HL-60 (cell line): ENCODE measurements at regions not wholly inside any gene's neighbourhood (a gene's known extent, or its start where the extent isn't known, plus 50 kb on each side); places are given as distances from the start of the nearest gene placed in this dataset.

Source experiments
- POLR2AphosphoS5 ChIP-seq: IDR thresholded peaks from 2 replicates; pipeline ENCODE4 v1.6.1; 2012; ENCODE audit warnings: low read depth
- TF ChIP-seq, protein P1 (sequence below): IDR thresholded peaks from one replicate; pipeline ENCODE4 v1.5.1; 2011; ENCODE audit warnings: low read length, control low read depth, inconsistent platforms; ENCODE audit not compliant: insufficient read depth
- TF ChIP-seq, protein P2 (sequence below): IDR thresholded peaks from 2 replicates; pipeline ENCODE4 v1.6.1; 2012; ENCODE audit warnings: low read depth; ENCODE audit not compliant: insufficient replicate concordance

DNA sequence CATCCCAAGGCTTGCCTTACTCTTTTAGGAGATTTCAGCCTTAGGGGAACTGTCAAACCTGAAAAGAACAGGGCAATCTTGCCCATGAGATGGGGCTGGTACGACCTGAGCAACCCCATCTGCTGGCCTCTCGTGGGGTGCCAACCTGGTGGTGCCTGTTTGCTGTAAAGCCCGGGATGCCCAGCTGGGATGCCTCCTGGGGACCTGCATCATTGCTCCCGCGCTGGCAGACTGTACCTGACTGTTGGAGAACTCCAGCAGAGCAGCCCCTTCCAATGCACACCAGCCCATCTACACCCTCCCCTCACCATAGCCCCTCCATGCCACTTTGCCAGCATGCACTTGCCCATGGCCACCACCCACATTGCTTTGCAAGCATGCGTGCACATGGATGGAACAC is 335.7 kb downstream of the RPS29 start:
- TF ChIP-seq, protein P1, sequence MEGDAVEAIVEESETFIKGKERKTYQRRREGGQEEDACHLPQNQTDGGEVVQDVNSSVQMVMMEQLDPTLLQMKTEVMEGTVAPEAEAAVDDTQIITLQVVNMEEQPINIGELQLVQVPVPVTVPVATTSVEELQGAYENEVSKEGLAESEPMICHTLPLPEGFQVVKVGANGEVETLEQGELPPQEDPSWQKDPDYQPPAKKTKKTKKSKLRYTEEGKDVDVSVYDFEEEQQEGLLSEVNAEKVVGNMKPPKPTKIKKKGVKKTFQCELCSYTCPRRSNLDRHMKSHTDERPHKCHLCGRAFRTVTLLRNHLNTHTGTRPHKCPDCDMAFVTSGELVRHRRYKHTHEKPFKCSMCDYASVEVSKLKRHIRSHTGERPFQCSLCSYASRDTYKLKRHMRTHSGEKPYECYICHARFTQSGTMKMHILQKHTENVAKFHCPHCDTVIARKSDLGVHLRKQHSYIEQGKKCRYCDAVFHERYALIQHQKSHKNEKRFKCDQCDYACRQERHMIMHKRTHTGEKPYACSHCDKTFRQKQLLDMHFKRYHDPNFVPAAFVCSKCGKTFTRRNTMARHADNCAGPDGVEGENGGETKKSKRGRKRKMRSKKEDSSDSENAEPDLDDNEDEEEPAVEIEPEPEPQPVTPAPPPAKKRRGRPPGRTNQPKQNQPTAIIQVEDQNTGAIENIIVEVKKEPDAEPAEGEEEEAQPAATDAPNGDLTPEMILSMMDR, result no peak
- no peak for TF ChIP-seq POLR2AphosphoS5
- TF ChIP-seq, protein P2, sequence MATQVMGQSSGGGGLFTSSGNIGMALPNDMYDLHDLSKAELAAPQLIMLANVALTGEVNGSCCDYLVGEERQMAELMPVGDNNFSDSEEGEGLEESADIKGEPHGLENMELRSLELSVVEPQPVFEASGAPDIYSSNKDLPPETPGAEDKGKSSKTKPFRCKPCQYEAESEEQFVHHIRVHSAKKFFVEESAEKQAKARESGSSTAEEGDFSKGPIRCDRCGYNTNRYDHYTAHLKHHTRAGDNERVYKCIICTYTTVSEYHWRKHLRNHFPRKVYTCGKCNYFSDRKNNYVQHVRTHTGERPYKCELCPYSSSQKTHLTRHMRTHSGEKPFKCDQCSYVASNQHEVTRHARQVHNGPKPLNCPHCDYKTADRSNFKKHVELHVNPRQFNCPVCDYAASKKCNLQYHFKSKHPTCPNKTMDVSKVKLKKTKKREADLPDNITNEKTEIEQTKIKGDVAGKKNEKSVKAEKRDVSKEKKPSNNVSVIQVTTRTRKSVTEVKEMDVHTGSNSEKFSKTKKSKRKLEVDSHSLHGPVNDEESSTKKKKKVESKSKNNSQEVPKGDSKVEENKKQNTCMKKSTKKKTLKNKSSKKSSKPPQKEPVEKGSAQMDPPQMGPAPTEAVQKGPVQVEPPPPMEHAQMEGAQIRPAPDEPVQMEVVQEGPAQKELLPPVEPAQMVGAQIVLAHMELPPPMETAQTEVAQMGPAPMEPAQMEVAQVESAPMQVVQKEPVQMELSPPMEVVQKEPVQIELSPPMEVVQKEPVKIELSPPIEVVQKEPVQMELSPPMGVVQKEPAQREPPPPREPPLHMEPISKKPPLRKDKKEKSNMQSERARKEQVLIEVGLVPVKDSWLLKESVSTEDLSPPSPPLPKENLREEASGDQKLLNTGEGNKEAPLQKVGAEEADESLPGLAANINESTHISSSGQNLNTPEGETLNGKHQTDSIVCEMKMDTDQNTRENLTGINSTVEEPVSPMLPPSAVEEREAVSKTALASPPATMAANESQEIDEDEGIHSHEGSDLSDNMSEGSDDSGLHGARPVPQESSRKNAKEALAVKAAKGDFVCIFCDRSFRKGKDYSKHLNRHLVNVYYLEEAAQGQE, result no peak
